Cardiac muscle cell (in vitro differentiated cells and primary cell): ENCODE measurements at regions not wholly inside any gene's neighbourhood (a gene's known extent, or its start where the extent isn't known, plus 50 kb on each side); places are given as distances from the start of the nearest gene placed in this dataset.

ENCODE experiments used
- DNase-seq, 2 donors: peaks; one replicate each; pipeline versions ENCODE4 v3.0.0 to v3.0.0-alpha.2; 2010 to 2017; ENCODE audit warnings: low read depth in 1 of 2, low spot score in 1 of 2
- H3K27ac ChIP-seq: fragments of 200-600 bp; sonication (generic); 2 replicates; pipeline ENCODE4 v1.5.1; 2016
- H3K27me3 ChIP-seq: fragments of 200-600 bp; sonication (generic); 2 replicates; pipeline ENCODE4 v1.6.0; 2016; ENCODE audit warnings: control low read depth
- H3K36me3 ChIP-seq: fragments of 200-600 bp; sonication (generic); 2 replicates; pipeline ENCODE4 v1.5.1; 2016; ENCODE audit warnings: control low read depth
- H3K4me1 ChIP-seq: fragments of 200-600 bp; sonication (generic); 2 replicates; pipeline ENCODE4 v1.8.1; 2017; ENCODE audit warnings: low read depth, mild to moderate bottlenecking, mixed run types
- H3K4me3 ChIP-seq: fragments of 200-600 bp; sonication (generic); 2 replicates; pipeline ENCODE4 v1.5.1; 2016; ENCODE audit warnings: mild to moderate bottlenecking
- H3K9me3 ChIP-seq: fragments of 200-600 bp; sonication (generic); 2 replicates; pipeline ENCODE4 v1.5.1; 2017; ENCODE audit warnings: low read depth, mild to moderate bottlenecking, control low read depth
- CTCF ChIP-seq: IDR thresholded peaks from 2 replicates; pipeline ENCODE4 v1.5.1; 2012; ENCODE audit warnings: low read depth, mild to moderate bottlenecking, low read length

- H3K27me3 ChIP-seq: no peaks in the 10 kb centered on the region
Observed at GRCh38 chr10:83302623-83303022, 836.7 kb upstream of the GHITM start.

GRCh38 chr10:83310688-83311087 is 828.6 kb upstream of the GHITM start:
- DNase-seq: no peak
- H3K9me3 ChIP-seq: no peaks in the 10 kb centered on the region
- H3K36me3 ChIP-seq: no peaks in the 10 kb centered on the region
- H3K27me3 ChIP-seq: no peaks in the 10 kb centered on the region
- no peak overlapping the region for H3K27ac ChIP-seq
- H3K4me1 ChIP-seq: no peaks in the 10 kb centered on the region
- H3K4me3 ChIP-seq: no peak overlapping the region
- no peak for TF ChIP-seq CTCF

More at GRCh38 chr10:83302623-83303022, 836.7 kb upstream of the GHITM start:
- DNase-seq: no peak
- no peak overlapping the region for H3K27ac ChIP-seq
- no peak overlapping the region for H3K4me3 ChIP-seq
- H3K9me3 ChIP-seq: no peaks in the 10 kb centered on the region
- H3K36me3 ChIP-seq: no peaks in the 10 kb centered on the region
- no peaks in the 10 kb centered on the region for H3K4me1 ChIP-seq
- TF ChIP-seq CTCF: no peak

GRCh38 chr10:83312570-83312969 is 826.7 kb upstream of the GHITM start:
- Histone ChIP-seq H3K27me3 (no peaks in the 10 kb centered on the region), H3K4me3 (no peak overlapping the region), H3K9me3 (no peaks in the 10 kb centered on the region), H3K36me3 (no peaks in the 10 kb centered on the region), H3K27ac (no peak overlapping the region), H3K4me1 (no peaks in the 10 kb centered on the region)
- no peak for TF ChIP-seq CTCF
- DNase-seq: no peak

- Histone ChIP-seq H3K27ac (no peak overlapping the region), H3K9me3 (no peaks in the 10 kb centered on the region), H3K4me3 (no peak overlapping the region)
Observed at GRCh38 chr10:83332690-83333089, 806.6 kb upstream of the GHITM start.

GRCh38 chr10:83333566-83333965 is 805.7 kb upstream of the GHITM start:
- no peaks in the 10 kb centered on the region for H3K9me3 ChIP-seq
- no peaks in the 10 kb centered on the region for H3K4me1 ChIP-seq
- no peak for TF ChIP-seq CTCF
- H3K27me3 ChIP-seq: no peaks in the 10 kb centered on the region
- H3K4me3 ChIP-seq: no peak overlapping the region
- no peaks in the 10 kb centered on the region for H3K36me3 ChIP-seq
- no peak for DNase-seq
- no peak overlapping the region for H3K27ac ChIP-seq

More at GRCh38 chr10:83332690-83333089, 806.6 kb upstream of the GHITM start:
- no peaks in the 10 kb centered on the region for H3K36me3 ChIP-seq
- DNase-seq: peak in 1 of 2 donors; percentile 1
- no peak for TF ChIP-seq CTCF
- H3K4me1 ChIP-seq: no peaks in the 10 kb centered on the region
- no peaks in the 10 kb centered on the region for H3K27me3 ChIP-seq

- no peak overlapping the region for H3K4me3 ChIP-seq
- no peak overlapping the region for H3K27ac ChIP-seq
- no peaks in the 10 kb centered on the region for H3K27me3 ChIP-seq
- no peak for TF ChIP-seq CTCF
- DNase-seq: peak in 1 of 2 donors; percentile 21
- no peaks in the 10 kb centered on the region for H3K4me1 ChIP-seq
- H3K9me3 ChIP-seq: no peaks in the 10 kb centered on the region
- H3K36me3 ChIP-seq: no peaks in the 10 kb centered on the region
Observed at GRCh38 chr10:83343676-83344075, 795.6 kb upstream of the GHITM start.
